Right renal pelvis (tissue), 4 donors: ENCODE measurements at regions not wholly inside any gene's neighbourhood (a gene's known extent, or its start where the extent isn't known, plus 50 kb on each side); places are given as distances from the start of the nearest gene placed in this dataset.
"Not testable (repeated sequence)": the region's sequence is repeated elsewhere in the genome, so short reads cannot be mapped to it uniquely, and the experiment has no call there.

ENCODE experiments used
- DNase-seq, 4 donors: peaks; one replicate each; pipeline ENCODE4 v3.0.0-alpha.2; 2013; ENCODE audit warnings: low read depth in 4 of 4, low spot score in 3 of 4, missing footprints in 1 of 4

DNA sequence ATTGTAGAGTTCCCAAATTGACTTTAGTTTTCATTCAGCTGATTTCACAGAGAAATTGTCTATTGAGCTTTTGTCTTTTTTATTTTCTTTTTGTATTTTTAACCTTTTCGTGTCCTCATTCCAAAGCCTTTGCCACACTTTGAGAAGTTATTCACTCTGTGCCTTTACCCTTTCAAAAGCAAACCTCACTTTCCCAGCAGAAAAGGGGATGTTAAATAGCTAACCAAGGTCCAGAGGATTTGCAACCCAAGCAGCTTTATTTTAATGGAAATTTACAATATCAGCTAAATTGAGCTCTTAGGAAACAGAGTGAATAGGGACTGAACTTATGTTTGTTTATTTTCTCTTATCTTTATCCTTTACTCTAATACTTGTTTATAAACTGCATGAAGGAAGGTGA is 428.8 kb downstream of the PCDH7 start:
- DNase-seq, result no peak

DNA sequence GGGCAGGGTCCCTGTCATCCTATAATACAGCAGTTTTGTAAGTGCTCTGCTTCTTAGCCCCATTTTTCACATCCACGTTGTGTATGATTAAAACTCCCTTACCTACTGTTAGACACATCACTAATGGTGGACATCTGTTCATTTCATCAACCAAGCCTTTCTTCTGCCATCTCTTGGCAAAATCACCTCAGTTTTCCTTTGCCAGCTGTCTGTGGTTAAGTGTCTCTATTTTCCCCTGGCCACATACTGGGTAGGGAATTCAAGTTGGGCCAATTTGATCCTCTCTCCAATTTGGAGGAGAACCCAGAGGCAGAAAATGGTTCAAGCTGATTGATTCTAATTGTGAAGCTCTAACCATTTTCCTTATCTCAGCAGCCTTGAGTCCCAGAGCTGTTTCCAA is 436.1 kb downstream of the PCDH7 start:
- no peak for DNase-seq

DNA sequence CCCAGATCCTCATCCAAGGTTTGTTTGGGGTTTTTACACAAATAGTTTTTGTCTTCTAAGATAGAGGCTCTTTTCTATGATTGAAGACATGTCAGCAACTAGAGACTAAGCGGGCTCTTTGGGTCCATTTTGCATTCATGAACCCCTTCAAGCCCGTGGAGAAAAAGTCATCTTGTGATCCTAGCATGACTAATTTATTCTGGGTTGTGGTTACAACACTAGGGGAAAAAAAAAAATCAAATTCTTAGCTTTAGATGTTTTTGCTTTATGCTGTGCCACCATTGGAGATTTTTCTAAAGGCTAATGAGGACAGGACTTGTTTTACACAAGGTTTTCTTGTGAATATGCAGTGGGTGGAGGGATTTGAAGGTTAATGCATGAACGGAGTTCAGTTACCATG is 440.0 kb downstream of the PCDH7 start:
- DNase-seq, result no peak

DNA sequence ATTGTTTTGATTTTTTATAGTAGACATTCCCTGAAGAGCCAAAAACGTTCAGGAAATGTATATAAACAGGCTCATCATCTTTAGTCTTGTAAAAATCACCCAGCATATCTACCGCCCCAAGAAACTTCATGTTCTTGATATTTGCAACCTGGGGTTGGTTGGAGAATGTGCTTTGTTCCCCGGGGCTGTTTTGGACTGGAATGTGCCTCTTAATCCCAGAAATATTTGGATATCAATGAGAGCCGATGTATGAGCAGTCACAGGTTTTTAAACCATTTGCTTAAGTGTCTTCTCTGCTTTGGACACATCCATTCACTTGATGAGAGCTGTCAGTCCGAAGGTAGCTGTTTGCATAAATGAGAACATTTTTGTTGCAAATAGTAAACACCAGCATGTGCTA is 449.7 kb downstream of the PCDH7 start:
- no peak for DNase-seq

DNA sequence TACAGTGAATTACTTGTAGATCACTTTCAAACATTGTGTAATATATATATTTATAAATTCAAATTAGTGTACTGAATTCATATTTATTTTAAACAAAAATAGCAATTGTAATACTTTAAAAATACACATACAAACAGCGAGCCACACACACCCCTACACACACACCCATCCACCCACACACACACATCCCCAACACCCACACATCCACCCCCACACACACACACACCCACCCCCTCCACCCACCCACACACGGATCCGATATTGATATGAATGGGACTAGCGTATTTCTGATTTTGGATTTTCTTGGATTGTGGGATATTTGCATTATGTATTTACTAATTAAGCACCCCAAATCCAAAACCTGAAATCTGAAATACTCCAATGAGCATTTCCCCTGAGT is 451.2 kb downstream of the PCDH7 start:
- no peak for DNase-seq

DNA sequence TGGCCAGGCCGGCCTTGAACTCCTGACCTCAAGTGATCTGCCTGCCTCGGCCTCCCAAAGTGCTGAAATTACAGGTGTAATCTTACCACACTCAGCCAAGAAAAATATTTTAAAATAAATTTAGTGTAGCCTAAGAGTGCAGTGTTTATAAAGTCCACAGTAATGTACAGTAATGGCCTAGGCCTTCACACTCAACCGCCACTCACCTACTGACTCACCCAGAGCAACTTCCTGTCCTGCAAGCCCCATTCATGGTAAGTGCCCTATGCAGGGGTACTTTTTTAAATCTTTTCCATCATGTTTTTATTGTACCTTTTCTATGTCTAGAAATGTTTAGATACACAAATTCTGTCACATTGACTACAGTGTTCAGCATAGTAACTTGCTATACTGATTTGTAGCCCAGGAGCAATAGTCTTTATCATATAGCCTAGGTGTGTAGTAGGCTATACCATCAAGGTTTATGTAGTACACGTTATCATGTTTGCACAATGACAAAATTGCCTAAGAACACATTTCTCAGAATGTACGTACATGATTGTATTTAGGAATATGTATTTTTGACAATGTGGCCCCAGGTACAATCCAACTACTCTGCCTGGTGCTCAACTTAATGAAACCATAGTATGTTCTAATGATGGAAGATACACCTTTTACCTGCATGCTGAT is 455.2 kb downstream of the PCDH7 start:
- DNase-seq, result no peak

DNA sequence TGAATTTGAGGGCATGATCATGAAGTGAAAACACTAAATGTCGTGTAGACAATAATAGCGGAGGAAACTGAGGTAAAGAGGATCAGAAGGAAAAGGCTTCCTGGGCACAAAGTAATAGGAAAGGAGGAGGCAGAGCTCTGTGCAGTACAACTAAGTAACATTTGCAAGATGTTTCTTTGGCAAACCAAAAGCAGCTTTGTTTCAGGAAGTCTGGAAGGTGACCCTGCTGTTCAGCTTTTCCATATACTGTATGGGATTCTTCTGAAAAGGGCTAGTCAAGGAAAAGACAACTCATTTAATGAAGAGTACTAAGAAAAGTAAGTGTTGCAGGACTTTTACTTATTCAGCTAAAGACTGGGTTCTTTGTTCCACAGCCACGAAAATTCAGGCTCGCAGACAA is 463.1 kb downstream of the PCDH7 start:
- no peak for DNase-seq

DNA sequence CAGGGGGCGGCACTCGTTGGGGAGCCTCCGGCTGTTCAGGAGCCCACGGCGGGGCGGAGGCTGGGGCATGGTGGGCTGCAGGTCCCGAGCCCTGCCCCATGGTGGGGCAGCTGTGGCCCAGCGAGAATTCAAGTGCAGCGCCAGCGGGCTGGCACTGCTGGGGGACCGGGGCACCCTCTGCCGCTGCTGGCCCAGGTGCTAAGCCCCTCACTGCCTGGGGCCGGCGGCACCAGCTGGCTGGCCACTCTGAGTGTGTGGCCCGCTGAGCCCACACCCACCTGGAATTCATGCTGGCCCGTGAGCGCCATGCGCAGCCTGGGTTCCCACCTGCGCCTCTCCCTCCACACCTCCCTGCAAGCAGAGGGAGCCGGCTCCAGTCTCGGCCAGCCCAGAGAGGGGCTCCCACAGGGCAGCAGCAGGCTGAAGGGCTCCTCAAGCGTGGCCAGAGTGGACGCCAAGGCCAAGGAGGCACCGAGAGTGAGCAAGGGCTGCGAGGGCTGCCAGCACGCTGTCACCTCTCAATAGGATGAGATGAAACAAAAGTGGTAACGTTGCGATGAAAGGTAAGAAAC is 464.9 kb downstream of the PCDH7 start:
- DNase-seq, result no peak

DNA sequence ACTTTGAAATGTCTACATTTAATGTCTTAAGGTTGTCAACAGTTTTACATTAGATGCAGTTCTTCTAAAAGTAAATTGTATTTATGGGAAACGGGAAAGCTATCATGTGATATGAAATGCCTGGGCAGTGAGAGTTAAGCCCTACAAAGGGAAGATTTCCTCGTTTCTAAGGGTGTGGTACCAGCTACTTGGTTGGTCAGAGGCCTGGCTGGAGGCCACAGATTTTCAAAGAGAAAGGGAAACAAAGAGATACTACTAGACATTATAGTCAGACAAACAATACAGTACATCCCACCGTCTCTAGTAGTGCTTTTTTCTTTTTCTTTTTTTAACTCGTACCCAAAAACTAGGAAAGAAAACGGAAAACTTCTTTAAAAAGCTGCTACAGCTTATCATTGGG is 467.8 kb downstream of the PCDH7 start:
- DNase-seq, result no peak

DNA sequence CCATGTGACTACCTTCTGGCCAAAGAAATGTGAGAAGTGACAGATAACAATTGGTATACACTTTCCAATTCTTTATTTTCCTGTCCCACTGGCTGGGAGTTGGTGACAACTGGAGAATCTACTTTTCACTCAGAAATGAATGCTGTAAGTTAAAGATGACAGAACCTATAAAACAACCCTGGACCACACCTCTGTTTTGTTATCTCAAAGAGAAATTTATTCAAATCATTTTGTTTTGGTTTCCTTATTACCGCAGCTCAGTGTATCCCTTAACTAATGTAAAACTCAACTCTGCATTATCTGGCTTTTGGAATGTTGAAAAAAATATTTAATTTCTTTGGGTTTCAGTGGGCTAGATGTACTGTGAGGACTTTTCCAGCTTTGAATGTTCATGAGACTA is 469.8 kb downstream of the PCDH7 start:
- no peak for DNase-seq

DNA sequence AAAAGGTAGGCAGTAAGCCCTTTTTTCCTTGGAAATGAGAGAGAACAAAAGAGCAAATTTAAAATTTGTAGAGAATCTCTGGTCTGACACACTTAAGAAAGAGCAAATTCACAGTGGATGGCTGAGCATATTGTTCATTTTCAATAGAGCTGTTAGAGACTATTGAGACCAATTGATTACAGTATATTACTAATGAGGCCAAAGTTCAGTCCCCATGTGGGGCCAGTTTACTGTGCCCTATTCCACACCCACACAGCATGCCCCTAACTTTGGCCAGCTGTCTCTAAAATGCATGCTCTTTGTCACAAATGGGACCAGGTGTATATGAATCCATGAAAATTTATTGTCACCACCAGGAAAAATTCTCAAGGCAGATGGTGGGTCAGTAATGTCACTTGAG is 470.5 kb downstream of the PCDH7 start:
- DNase-seq, result no peak

DNA sequence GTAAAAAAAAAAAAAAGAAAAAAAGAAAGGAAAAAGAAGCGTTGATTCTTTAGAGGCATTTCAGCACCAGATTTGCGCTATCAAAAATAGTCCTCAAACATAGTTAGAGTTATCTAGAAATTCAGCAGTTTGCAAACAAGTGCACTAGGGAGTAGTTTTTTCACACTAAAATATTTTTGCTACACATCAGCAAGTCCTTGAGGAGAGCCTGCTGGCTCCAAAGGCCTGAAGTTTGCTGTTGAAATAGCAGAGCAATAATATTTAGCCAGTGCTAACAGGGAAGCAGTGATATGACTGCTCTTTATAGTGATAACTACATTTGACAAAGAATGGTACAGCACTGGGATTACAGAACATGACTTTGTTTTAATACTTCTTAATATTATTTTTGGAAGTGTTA is 472.2 kb downstream of the PCDH7 start:
- no peak for DNase-seq

DNA sequence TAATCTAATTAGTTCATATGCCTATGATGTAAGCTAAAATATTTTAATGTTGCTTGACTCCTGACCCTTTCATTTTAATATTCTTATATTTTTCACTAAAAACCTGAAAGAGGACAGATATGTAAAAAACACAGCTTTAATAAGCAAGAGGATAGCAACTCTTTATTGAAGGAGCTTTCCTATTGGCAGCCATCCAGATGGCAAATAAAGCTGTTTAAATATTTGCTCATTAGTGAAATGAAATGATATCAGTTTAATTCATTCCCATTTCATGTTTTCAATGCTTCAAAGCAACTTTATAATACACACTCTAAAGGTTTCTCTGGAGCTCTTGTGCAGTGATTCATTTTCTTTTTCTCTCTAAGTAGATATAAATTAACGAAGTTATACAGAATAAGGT is 473.4 kb downstream of the PCDH7 start:
- DNase-seq, result no peak

DNA sequence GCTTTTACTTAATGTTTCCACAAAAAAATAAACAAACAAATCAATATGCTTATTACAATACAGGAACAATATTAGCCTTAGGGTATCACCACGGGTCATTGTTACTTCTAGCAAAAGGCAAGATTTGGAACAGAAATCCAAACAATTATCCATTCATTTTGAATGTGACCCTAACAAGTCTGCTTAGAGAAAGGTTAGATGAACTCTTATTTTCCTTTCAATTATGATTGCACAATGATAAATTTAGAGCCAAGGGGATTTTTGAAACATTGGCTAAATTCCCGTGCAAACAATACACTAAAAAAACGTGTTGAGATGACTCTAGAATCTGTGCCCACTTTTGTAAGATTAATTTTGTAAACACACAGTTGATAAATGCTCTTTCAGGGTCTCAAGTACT is 474.7 kb downstream of the PCDH7 start:
- DNase-seq, result no peak

DNA sequence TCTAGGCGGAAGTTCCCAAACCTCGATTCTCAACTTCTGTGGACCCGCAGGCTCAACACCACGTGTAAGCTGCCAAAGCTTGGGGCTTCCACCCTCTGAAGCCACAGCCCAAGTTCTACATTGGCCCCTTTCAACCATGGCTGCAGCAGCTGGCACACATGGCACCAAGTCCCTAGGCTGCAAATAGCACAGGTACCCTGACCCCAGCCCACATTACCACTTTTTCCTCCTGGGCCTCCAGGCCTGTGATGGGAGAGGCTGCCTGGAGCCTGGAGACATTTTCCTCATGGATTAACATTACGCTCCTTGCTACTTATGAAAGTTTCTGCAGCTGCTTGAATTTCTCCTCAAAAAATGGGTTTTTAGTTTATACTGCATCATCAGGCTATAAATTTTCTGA is 479.5 kb downstream of the PCDH7 start:
- no peak for DNase-seq

DNA sequence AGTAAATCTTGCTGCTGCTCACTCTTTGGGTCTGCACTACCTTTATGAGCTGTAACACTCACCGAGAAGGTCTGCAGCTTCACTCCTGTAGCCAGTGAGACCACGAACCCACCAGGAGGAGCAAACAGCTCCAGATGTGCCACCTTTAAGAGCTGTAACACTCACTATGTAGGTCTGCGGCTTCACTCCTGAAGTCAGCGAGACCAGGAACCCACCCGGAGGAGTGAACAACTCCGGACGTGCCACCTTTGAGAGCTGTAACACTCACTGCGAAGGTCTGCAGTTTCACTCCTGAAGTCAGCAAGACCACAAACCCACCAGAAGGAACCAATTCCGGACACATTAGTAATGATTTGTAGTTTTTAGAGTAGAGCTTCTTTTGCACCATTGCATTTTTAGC is 481.9 kb downstream of the PCDH7 start:
- DNase-seq, result not testable (repeated sequence)

DNA sequence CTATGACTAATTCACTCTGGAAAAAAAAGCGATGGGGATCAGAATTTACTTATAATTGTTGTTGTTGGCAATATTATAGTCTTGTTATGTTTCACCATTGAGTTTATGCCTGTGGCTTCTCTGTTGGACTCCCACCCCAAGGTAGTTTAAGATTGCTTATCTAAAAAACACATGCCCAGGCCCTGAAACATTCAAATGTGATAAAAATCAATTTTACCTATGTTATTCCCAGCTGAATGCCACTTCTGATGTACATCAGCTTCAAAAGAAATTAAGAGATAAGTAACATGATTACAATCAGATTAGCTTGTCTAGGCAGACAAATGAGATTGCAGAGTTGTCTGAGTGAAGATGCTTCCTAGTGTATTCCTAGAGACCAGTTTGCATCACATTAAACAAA is 484.7 kb downstream of the PCDH7 start:
- DNase-seq, result no peak

DNA sequence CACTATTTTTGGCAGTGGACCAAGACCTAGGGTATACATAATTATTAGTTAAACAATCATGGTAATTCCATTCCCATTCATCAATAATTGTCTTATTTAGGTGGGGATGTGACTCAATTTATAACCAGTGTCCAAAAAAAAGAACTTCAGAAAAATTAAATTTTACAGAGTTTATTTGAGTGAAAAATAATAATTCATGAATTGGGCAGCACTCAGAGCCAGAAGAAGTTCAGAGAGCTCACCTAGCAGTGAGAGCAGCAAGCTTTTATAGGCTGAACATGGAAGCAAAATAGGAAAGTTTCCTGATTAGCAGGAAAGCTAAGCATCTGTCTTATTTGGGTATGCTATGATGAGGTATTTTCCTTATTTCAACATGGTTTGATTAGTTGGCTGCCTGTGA is 500.8 kb downstream of the PCDH7 start:
- no peak for DNase-seq

DNA sequence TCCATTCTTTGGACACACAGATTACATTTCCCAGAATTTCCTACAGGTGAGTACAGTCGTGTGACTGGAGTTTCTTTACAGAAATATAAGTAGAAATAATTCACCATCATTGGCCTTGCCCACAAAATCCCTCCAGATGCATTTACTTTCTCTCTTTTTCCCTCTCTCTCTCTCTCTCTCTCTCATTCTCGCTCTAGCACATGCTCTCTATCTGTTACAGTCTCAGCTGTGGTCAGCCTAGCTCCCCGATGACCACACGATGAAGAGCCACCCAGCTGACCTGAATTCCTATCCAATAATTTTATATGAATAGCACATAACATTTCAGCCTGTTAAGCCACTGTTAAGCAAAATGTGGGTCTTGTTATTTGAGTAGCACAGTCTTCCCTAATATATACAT is 507.9 kb downstream of the PCDH7 start:
- no peak for DNase-seq

DNA sequence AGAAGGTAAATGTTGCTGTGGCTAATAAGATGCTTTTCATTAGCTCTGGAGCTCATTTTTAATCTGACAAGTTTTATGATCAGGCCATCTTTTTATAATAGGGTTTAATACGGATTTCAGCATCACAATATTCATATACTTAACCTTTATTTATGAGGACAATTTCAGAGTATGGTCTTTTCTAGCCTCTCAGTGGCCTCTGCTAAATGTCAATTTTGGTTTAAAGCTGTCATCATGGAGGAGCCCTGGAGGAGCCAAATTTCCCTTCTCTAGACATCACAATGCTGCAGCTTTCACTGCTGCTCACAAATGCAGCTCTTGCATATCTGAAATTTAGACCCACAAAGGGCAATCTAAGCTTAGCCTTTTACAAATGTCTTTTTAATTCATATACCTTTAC is 510.4 kb downstream of the PCDH7 start:
- DNase-seq, result no peak

DNA sequence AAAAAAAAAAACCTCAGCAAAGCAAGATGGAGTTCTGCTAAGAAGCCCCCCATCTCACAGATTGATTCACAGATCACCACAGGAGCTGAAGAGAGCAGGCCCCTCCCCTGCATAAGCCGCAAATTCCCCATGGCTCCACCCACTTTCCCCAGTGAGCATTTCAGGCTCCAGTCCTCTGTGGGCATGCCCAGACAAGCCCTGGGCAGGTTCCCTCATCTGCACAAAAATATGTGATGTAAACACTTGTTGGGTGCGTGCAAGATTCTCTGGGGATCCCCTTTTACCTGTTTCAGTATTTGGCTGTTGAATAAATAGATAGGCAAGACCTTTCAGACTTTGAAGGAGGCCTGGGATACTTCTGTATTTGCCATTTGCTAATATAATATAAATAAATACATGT is 514.3 kb downstream of the PCDH7 start:
- no peak for DNase-seq

DNA sequence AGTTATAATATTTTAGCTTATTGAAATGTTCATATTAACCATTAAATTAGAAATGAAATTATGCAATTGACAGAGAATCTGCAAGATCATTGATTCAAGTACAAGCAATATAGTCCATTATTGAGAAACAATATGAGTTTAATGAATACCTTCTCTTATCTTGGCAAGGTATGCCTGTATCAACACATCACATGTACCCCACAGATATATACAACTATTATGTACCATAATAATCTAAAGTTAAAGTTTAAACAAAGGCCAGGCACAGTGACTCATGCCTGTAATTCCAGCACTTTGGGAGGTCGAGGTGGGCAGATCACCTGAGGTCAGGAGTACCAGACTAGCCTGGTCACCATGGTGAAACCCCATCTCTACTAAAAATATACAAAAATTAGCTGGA is 514.7 kb downstream of the PCDH7 start:
- no peak for DNase-seq

DNA sequence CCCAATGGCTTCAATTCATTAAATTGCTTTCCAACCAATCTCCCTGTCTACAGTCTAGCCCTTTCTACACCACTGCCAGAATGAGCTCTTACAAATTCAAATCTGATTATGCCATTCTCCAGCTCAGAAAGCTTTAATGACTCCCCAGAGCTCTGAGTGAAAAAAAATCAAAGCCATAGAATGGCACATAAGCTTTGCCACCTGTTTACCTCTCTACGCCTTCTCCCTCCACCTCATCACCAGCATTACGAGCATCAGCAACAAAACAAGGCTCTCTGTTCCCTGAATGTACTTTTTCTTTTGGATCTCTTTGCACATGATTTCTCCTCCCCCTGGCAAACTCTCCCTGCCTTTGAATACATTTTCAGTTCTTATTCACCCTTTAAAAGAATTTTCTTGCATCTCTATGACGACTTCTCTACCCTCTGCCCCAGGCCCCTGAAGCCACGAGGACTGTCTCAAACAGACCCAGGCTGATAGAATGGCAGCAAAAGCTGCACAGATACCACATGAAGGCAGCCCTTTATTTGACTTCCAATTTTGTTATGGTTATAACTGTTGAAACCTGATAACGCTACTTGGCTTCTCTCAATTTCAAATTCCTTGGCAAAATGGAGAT is 516.0 kb downstream of the PCDH7 start:
- no peak for DNase-seq
